A549 (cell line): ENCODE measurements at regions not wholly inside any gene's neighbourhood (a gene's known extent, or its start where the extent isn't known, plus 50 kb on each side); places are given as distances from the start of the nearest gene placed in this dataset.

Experiments
- ATAC-seq, 2 experiments: fragments of 200-7000 bp in 1 of 2; fragments of >200 bp in 1 of 2; cut with Nextera tagmentation in 1 of 2; cut with Tn5 transposase in 1 of 2; 3 replicates each; pipeline versions ENCODE4 v1.8.0 to v1.9.1; 2018 to 2020; ENCODE audit warnings: mild to moderate bottlenecking in 1 of 2, moderate library complexity in 1 of 2
- CTCF ChIA-PET: fragments of 300-600 bp; sonication (Branson Sonifier 250); formaldehyde crosslinking; extraction: SDS; loops from one replicate; lab custom pipeline; 2021; ENCODE audit warnings: antibody characterized with exemption, inconsistent platforms; lab: Yijun Ruan, JAX
- POLR2A ChIA-PET: fragments of 350-600 bp; formaldehyde crosslinking; extraction: SDS; loops from one replicate; lab custom pipeline; 2021; ENCODE audit warnings: antibody characterized with exemption, inconsistent platforms; lab: Yijun Ruan, JAX
- DNase-seq, 2 experiments: peaks; one replicate each; pipeline versions ENCODE4 v3.0.0 to v3.0.0-alpha.2; 2011 to 2016; ENCODE audit warnings: low read depth in 1 of 2, low spot score in 1 of 2
- FAIRE-seq: peaks from 2 replicates; lab custom pipeline; 2011; peaks lifted over from hg19 to GRCh38; lab: Jason Lieb, UNC
- H3K27ac ChIP-seq, 2 experiments: fragments of >200 bp; sonication (Bioruptor Twin); formaldehyde crosslinking; 3 replicates each; pipeline ENCODE4 v1.5.1; 2016 to 2017
- H3K4me1 ChIP-seq: fragments of >200 bp; sonication (Bioruptor Twin); formaldehyde crosslinking; 3 replicates; pipeline ENCODE4 v1.6.1; 2016
- H3K4me2 ChIP-seq: fragments of >200 bp; sonication (Bioruptor Twin); formaldehyde crosslinking; 3 replicates; pipeline ENCODE4 v1.6.1; 2016
- H3K4me3 ChIP-seq: fragments of >200 bp; sonication (Bioruptor Twin); formaldehyde crosslinking; 3 replicates; pipeline ENCODE4 v1.5.1; 2016
- H3K9me3 ChIP-seq: fragments of >200 bp; sonication (Bioruptor Twin); formaldehyde crosslinking; 3 replicates; pipeline ENCODE4 v1.6.1; 2016
- ATOH8 ChIP-seq: fragments of 250-450 bp; sonication (Bioruptor Pico); IDR thresholded peaks from 2 replicates; pipeline ENCODE4 v1.5.0; 2020; ENCODE audit warnings: low read depth, mild to moderate bottlenecking, moderate library complexity
- CBX8 ChIP-seq: fragments of 200-600 bp; sonication (generic); IDR thresholded peaks from 2 replicates; pipeline ENCODE4 v1.6.1; 2016
- CEBPB ChIP-seq, 2 experiments: fragments of >200 bp in 1 of 2; sonication (Bioruptor Twin) in 1 of 2; formaldehyde crosslinking in 1 of 2; IDR thresholded peaks; 2 replicates each; pipeline ENCODE4 v1.6.1; 2012 to 2016
- CHD2 ChIP-seq: fragments of 150-350 bp; IDR thresholded peaks from 2 replicates; pipeline ENCODE4 v1.6.1; 2014; ENCODE audit warnings: low read length; ENCODE audit not compliant: partially characterized antibody
- CTCF ChIP-seq: fragments of >200 bp; sonication (Bioruptor Twin); formaldehyde crosslinking; IDR thresholded peaks from 3 replicates; pipeline ENCODE4 v1.5.1; 2016
- E2F6 ChIP-seq: IDR thresholded peaks from 2 replicates; pipeline ENCODE4 v1.6.1; 2012; ENCODE audit warnings: low read depth, borderline replicate concordance
- EHMT2 ChIP-seq: fragments of 200-600 bp; sonication (generic); IDR thresholded peaks from 2 replicates; pipeline ENCODE4 v1.6.1; 2016; ENCODE audit warnings: antibody characterized with exemption, low read depth, mild to moderate bottlenecking, moderate library complexity
- ESRRA ChIP-seq: fragments of 150-350 bp; IDR thresholded peaks from 2 replicates; pipeline ENCODE4 v1.6.1; 2014; ENCODE audit warnings: mild to moderate bottlenecking, low read length, borderline replicate concordance
- FOXS1 ChIP-seq: fragments of 250-450 bp; sonication (Bioruptor Pico); IDR thresholded peaks from 2 replicates; pipeline ENCODE4 v1.5.0; 2020; ENCODE audit warnings: mild to moderate bottlenecking, moderate library complexity
- HDAC2 ChIP-seq: fragments of 200-600 bp; sonication (generic); IDR thresholded peaks from 2 replicates; pipeline ENCODE4 v1.6.1; 2016
- HEYL ChIP-seq: fragments of 250-450 bp; sonication (Bioruptor Pico); IDR thresholded peaks from 2 replicates; pipeline ENCODE4 v1.8.0; 2021; ENCODE audit warnings: mild to moderate bottlenecking, moderate library complexity
- HMGXB4 ChIP-seq: fragments of 250-450 bp; sonication (Bioruptor Pico); IDR thresholded peaks from 2 replicates; pipeline ENCODE4 v1.5.0; 2021; ENCODE audit warnings: mild to moderate bottlenecking, moderate library complexity, borderline replicate concordance
- HOXA7 ChIP-seq: fragments of 250-450 bp; sonication (Bioruptor Pico); IDR thresholded peaks from 2 replicates; pipeline ENCODE4 v1.5.0; 2020; ENCODE audit warnings: mild to moderate bottlenecking, moderate library complexity
- JUN ChIP-seq, 2 experiments: fragments of >200 bp; sonication (Bioruptor Twin); formaldehyde crosslinking; IDR thresholded peaks; 2 replicates in 1 of 2; 3 replicates in 1 of 2; pipeline ENCODE4 v1.6.1; 2016 to 2017
- KDM5A ChIP-seq: fragments of 200-600 bp; sonication (generic); IDR thresholded peaks from 2 replicates; pipeline ENCODE4 v1.6.1; 2016; ENCODE audit warnings: antibody characterized with exemption, mild to moderate bottlenecking
- MAFK ChIP-seq: fragments of 450-650 bp; IDR thresholded peaks from 2 replicates; pipeline ENCODE4 v1.6.1; 2014; ENCODE audit not compliant: partially characterized antibody
- MAX ChIP-seq: IDR thresholded peaks from 2 replicates; pipeline ENCODE4 v1.6.1; 2012
- MAZ ChIP-seq: fragments of 150-350 bp; IDR thresholded peaks from 2 replicates; pipeline ENCODE4 v1.6.1; 2014; ENCODE audit warnings: antibody characterized with exemption, low read depth, low read length, borderline replicate concordance
- NPAS2 ChIP-seq: fragments of 250-450 bp; sonication (Bioruptor Pico); IDR thresholded peaks from 2 replicates; pipeline ENCODE4 v1.8.0; 2022; ENCODE audit warnings: mild to moderate bottlenecking, moderate library complexity, borderline replicate concordance
- PBX3 ChIP-seq: IDR thresholded peaks from 2 replicates; pipeline ENCODE4 v1.6.1; 2012
- POLR2A ChIP-seq: IDR thresholded peaks from 2 replicates; pipeline ENCODE4 v1.6.1; 2012; ENCODE audit warnings: mild to moderate bottlenecking, low read length
- POLR2AphosphoS2 ChIP-seq: conservative IDR thresholded peaks from 2 replicates; pipeline ENCODE4 v1.6.1; 2012; ENCODE audit warnings: low read length, improper control_type of control experiment, inconsistent platforms
- RFX5 ChIP-seq: fragments of 450-650 bp; IDR thresholded peaks from 2 replicates; pipeline ENCODE4 v1.7.1; 2014; ENCODE audit warnings: antibody characterized with exemption, mild to moderate bottlenecking, moderate library complexity
- SMC3 ChIP-seq: fragments of >200 bp; sonication (Bioruptor Twin); formaldehyde crosslinking; IDR thresholded peaks from 3 replicates; pipeline ENCODE4 v1.6.1; 2018; ENCODE audit warnings: inconsistent platforms
- SREBF2 ChIP-seq: fragments of 450-650 bp; IDR thresholded peaks from 2 replicates; pipeline ENCODE4 v1.6.1; 2014; ENCODE audit warnings: mild to moderate bottlenecking, moderate library complexity
- TFCP2L1 ChIP-seq: fragments of 250-450 bp; sonication (Bioruptor Pico); IDR thresholded peaks from 2 replicates; pipeline ENCODE4 v1.5.0; 2021; ENCODE audit warnings: mild to moderate bottlenecking
- USF2 ChIP-seq: fragments of 450-650 bp; IDR thresholded peaks from 2 replicates; pipeline ENCODE4 v1.6.1; 2014; ENCODE audit warnings: antibody characterized with exemption
- ZC3H11A ChIP-seq: fragments of 450-650 bp; IDR thresholded peaks from 2 replicates; pipeline ENCODE4 v1.6.1; 2014; ENCODE audit warnings: antibody characterized with exemption, mild to moderate bottlenecking
- ZNF302 ChIP-seq: fragments of 250-450 bp; sonication (Bioruptor Pico); IDR thresholded peaks from 2 replicates; pipeline ENCODE4 v1.9.0; 2021; ENCODE audit warnings: inconsistent platforms, mild to moderate bottlenecking, moderate library complexity
- WGBS: methylation state at CpG from one replicate; pipeline ENCODE4 v1.1.6; 2017; ENCODE audit errors: missing lambda C conversion rate; 5-methylcytosine and 5-hydroxymethylcytosine counted together

- no peak for TF ChIP-seq CEBPB (IDR thresholded peaks at IDR 0.05)
- no peak for TF ChIP-seq POLR2AphosphoS2
- TF ChIP-seq MAZ = no peak
These were observed 1842.3 kb upstream of the CDH6 start (continued) for GRCh38 chr5:29351170-29351569.

GRCh38 chr5:29337030-29337429 lies 1856.5 kb upstream of the CDH6 start:
- 39% methylated on average over 2 of the region's 2 CpGs for WGBS
- Histone ChIP-seq H3K9me3 (no peaks in the 10 kb centered on the region), H3K4me1 (no peaks in the 10 kb centered on the region)
- DNase-seq (no peak), ATAC-seq (no peak)
- CTCF ChIA-PET = no interaction called here
- TF ChIP-seq TFCP2L1 (CRISPR knock-in tag) (no peak), HEYL (no peak), ESRRA (no peak), SREBF2 (no peak), NPAS2 (no peak), EHMT2 (no peak), MAZ (no peak), MAX (no peak), HOXA7 (CRISPR knock-in tag) (no peak), ZC3H11A (no peak), FOXS1 (CRISPR knock-in tag) (no peak), MAFK (no peak)
- TF ChIP-seq, all 56 proteins: peak for 0
- no peak overlapping the region for H3K4me2 ChIP-seq
- POLR2A ChIA-PET = no interaction called here
- no peak for FAIRE-seq
- no peak overlapping the region for H3K27ac ChIP-seq
- no peak overlapping the region for H3K4me3 ChIP-seq

- H3K4me2 ChIP-seq = no peak overlapping the region
- H3K27ac ChIP-seq = no peak overlapping the region
- H3K9me3 ChIP-seq = no peaks in the 10 kb centered on the region
- H3K4me1 ChIP-seq = no peaks in the 10 kb centered on the region; the same call in 2 of the 3 replicates
- POLR2A ChIA-PET = no interaction called here
- no peak overlapping the region for H3K4me3 ChIP-seq
- peak; percentile 7 for FAIRE-seq
- ATAC-seq = no peak
- TF ChIP-seq POLR2A (no peak), RFX5 (no peak), E2F6 (no peak), CTCF (no peak), ATOH8 (CRISPR knock-in tag) (no peak), CHD2 (no peak), HDAC2 (no peak), JUN (IDR thresholded peaks at IDR 0.05) (no peak), MAFK (no peak), KDM5A (no peak), HMGXB4 (CRISPR knock-in tag) (no peak), ZNF302 (CRISPR knock-in tag) (no peak), USF2 (no peak), CBX8 (no peak), PBX3 (no peak), SMC3 (no peak), ESRRA (no peak)
- TF ChIP-seq, all 56 proteins: peak for 0
- DNase-seq = no peak
- CTCF ChIA-PET = no interaction called here
These were observed 1871.9 kb upstream of the CDH6 start for GRCh38 chr5:29321591-29321990.
